ENCODE measurements at regions not wholly inside any gene's neighbourhood (a gene's known extent, or its start where the extent isn't known, plus 50 kb on each side); places are given as distances from the start of the nearest gene placed in this dataset.

- DNase-seq (ENCODE audit: low spot score) (no peak), ATAC-seq (ENCODE audit: insufficient number of reproducible peaks, low FRiP score, low read depth) (no peak)
- H3K9me3 ChIP-seq = no peaks in the 10 kb centered on the region
- H3K27me3 ChIP-seq (replicated peaks; ENCODE audit: insufficient read depth) = no peaks in the 10 kb centered on the region
- no peaks in the 10 kb centered on the region for H3K4me1 ChIP-seq (ENCODE audit: control insufficient read depth in 1 of 2, low read depth in 2 of 2)
- TF ChIP-seq CTCF (IDR thresholded peaks at IDR 0.05) = no peak
- no peak overlapping the region for H3K4me3 ChIP-seq
- H3K27ac ChIP-seq = no peak overlapping the region
- H3K36me3 ChIP-seq = no peaks in the 10 kb centered on the region
These were observed 201.5 kb upstream of the TUT7 start for GRCh38 chr9:86555661-86556060.

- DNase-seq (ENCODE audit: low spot score) = no peak
- Histone ChIP-seq H3K4me3 (no peak overlapping the region), H3K36me3 (no peaks in the 10 kb centered on the region), H3K4me1 (ENCODE audit: control insufficient read depth in 1 of 2, low read depth in 2 of 2) (no peaks in the 10 kb centered on the region), H3K27me3 (replicated peaks; ENCODE audit: insufficient read depth) (no peaks in the 10 kb centered on the region), H3K27ac (no peak overlapping the region), H3K9me3 (no peaks in the 10 kb centered on the region)
- ATAC-seq (ENCODE audit: insufficient number of reproducible peaks, low FRiP score, low read depth) = no peak
- TF ChIP-seq CTCF (IDR thresholded peaks at IDR 0.05) = no peak
These were observed 196.2 kb upstream of the TUT7 start for GRCh38 chr9:86550401-86550800.

GRCh38 chr9:86549920-86550319 is 195.7 kb upstream of the TUT7 start:
- DNase-seq (ENCODE audit: low spot score) (no peak), ATAC-seq (ENCODE audit: insufficient number of reproducible peaks, low FRiP score, low read depth) (no peak)
- Histone ChIP-seq H3K27ac (no peak overlapping the region), H3K9me3 (no peaks in the 10 kb centered on the region), H3K27me3 (replicated peaks; ENCODE audit: insufficient read depth) (no peaks in the 10 kb centered on the region), H3K4me1 (ENCODE audit: control insufficient read depth in 1 of 2, low read depth in 2 of 2) (no peaks in the 10 kb centered on the region), H3K36me3 (no peaks in the 10 kb centered on the region), H3K4me3 (no peak overlapping the region)
- TF ChIP-seq CTCF (IDR thresholded peaks at IDR 0.05) = no peak

DNA sequence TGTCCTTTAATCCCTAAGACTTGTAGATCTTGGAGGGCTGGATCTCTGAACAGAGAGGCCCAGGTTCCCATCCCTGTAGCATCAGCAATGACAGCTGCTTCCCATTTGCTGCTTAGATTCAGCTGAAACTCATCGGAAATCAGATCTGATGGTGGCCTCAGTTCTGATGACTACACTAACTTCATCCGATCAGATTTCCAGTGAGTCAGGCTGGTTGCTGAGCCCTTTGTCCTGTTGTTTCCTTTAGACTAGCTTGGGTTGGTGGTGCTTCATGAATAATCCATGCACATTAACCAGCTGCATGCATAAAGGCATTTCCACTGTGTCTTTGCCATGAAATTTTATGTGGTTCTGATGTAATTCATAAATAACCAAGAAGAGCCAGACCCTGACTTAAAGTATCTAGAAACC is 195.2 kb upstream of the TUT7 start:
- DNase-seq (ENCODE audit: low spot score) (no peak), ATAC-seq (ENCODE audit: insufficient number of reproducible peaks, low FRiP score, low read depth) (no peak)
- Histone ChIP-seq H3K9me3 (no peaks in the 10 kb centered on the region), H3K27me3 (replicated peaks; ENCODE audit: insufficient read depth) (no peaks in the 10 kb centered on the region), H3K4me3 (no peak overlapping the region), H3K27ac (no peak overlapping the region), H3K36me3 (no peaks in the 10 kb centered on the region), H3K4me1 (ENCODE audit: control insufficient read depth in 1 of 2, low read depth in 2 of 2) (no peaks in the 10 kb centered on the region)
- TF ChIP-seq CTCF (IDR thresholded peaks at IDR 0.05) = no peak

GRCh38 chr9:86548220-86548619 is 194.0 kb upstream of the TUT7 start:
- no peak for DNase-seq (ENCODE audit: low spot score)
- no peak overlapping the region for H3K4me3 ChIP-seq
- H3K36me3 ChIP-seq = no peaks in the 10 kb centered on the region
- no peaks in the 10 kb centered on the region for H3K27me3 ChIP-seq (replicated peaks; ENCODE audit: insufficient read depth)
- H3K4me1 ChIP-seq (ENCODE audit: control insufficient read depth in 1 of 2, low read depth in 2 of 2) = no peaks in the 10 kb centered on the region
- no peaks in the 10 kb centered on the region for H3K9me3 ChIP-seq
- TF ChIP-seq CTCF (IDR thresholded peaks at IDR 0.05) = no peak
- no peak overlapping the region for H3K27ac ChIP-seq
- ATAC-seq (ENCODE audit: insufficient number of reproducible peaks, low FRiP score, low read depth) = no peak

Measured in thoracic aorta (tissue), 2 donors.